ENCODE measurements at regions not wholly inside any gene's neighbourhood (a gene's known extent, or its start where the extent isn't known, plus 50 kb on each side); places are given as distances from the start of the nearest gene placed in this dataset.

- DNase-seq (ENCODE audit: low read depth, low spot score) = no peak
- POLR2A ChIA-PET = no interaction called here
- H3K27ac ChIP-seq (ENCODE audit: low read length) = no peak overlapping the region
- no peaks in the 10 kb centered on the region for H3K27me3 ChIP-seq (ENCODE audit: control insufficient read depth, insufficient read depth, low read length)
- no peak overlapping the region for H3K4me3 ChIP-seq (ENCODE audit: low read depth in 2 of 2, low read length in 2 of 2)
- intact Hi-C loops (cut with micrococcal nuclease; ENCODE audit: unreplicated experiment) = no loop called here
- H3K9me3 ChIP-seq (ENCODE audit: control insufficient read depth, insufficient read depth, low read depth, low read length) = no peaks in the 10 kb centered on the region
- CTCF ChIA-PET = no interaction called here
- no peaks in the 10 kb centered on the region for H3K36me3 ChIP-seq (ENCODE audit: control insufficient read depth, insufficient read depth, low read length)
- no peak for TF ChIP-seq POLR2AphosphoS5 (IDR thresholded peaks at IDR 0.05; ENCODE audit: low read depth, low read length)
- TF ChIP-seq TCF7L2 (IDR thresholded peaks at IDR 0.05; ENCODE audit: low read depth, low read length) = no peak
- no peak for TF ChIP-seq REST (IDR thresholded peaks at IDR 0.05; ENCODE audit: insufficient read depth in 1 of 2, low read depth in 2 of 2, low read length in 1 of 2)
- TF ChIP-seq SIN3A (IDR thresholded peaks at IDR 0.05; ENCODE audit: borderline replicate concordance, insufficient read depth, low read depth, low read length) = no peak
- TF ChIP-seq CTCF (IDR thresholded peaks at IDR 0.05) = no peak
- no TSS peak for BruUV-seq (replicated peaks)
- no peaks in the 10 kb centered on the region for H3K4me1 ChIP-seq (ENCODE audit: control insufficient read depth, insufficient read depth, low read length)
- ATAC-seq = no peak
- in situ Hi-C loops (cut with HindIII; ENCODE audit: low pct_unique_long_range_greater_than_20kb, low sequenced_read_pairs) = no loop called here
These were observed 359.8 kb downstream of the ATP23 start for GRCh38 chr12:58301038-58301729.

- H3K27ac ChIP-seq (ENCODE audit: low read length) = no peak overlapping the region
- ATAC-seq = no peak
- CTCF ChIA-PET = no interaction called here
These were observed 360.4 kb downstream of the ATP23 start for GRCh38 chr12:58301730-58302122.

More at GRCh38 chr12:58301730-58302122, 360.4 kb downstream of the ATP23 start:
- BruUV-seq (replicated peaks) = no TSS peak
- Histone ChIP-seq H3K4me1 (ENCODE audit: control insufficient read depth, insufficient read depth, low read length) (no peaks in the 10 kb centered on the region), H3K9me3 (ENCODE audit: control insufficient read depth, insufficient read depth, low read depth, low read length) (no peaks in the 10 kb centered on the region), H3K4me3 (ENCODE audit: low read depth in 2 of 2, low read length in 2 of 2) (no peak overlapping the region), H3K36me3 (ENCODE audit: control insufficient read depth, insufficient read depth, low read length) (no peaks in the 10 kb centered on the region), H3K27me3 (ENCODE audit: control insufficient read depth, insufficient read depth, low read length) (no peaks in the 10 kb centered on the region)
- POLR2A ChIA-PET = no interaction called here
- intact Hi-C loops (cut with micrococcal nuclease; ENCODE audit: unreplicated experiment) = no loop called here
- TF ChIP-seq CTCF (IDR thresholded peaks at IDR 0.05) = no peak
- no peak for TF ChIP-seq REST (IDR thresholded peaks at IDR 0.05; ENCODE audit: insufficient read depth in 1 of 2, low read depth in 2 of 2, low read length in 1 of 2)
- TF ChIP-seq TCF7L2 (IDR thresholded peaks at IDR 0.05; ENCODE audit: low read depth, low read length) = no peak
- no peak for TF ChIP-seq POLR2AphosphoS5 (IDR thresholded peaks at IDR 0.05; ENCODE audit: low read depth, low read length)
- no peak for TF ChIP-seq SIN3A (IDR thresholded peaks at IDR 0.05; ENCODE audit: borderline replicate concordance, insufficient read depth, low read depth, low read length)
- no peak for DNase-seq (ENCODE audit: low read depth, low spot score)
- in situ Hi-C loops (cut with HindIII; ENCODE audit: low pct_unique_long_range_greater_than_20kb, low sequenced_read_pairs) = no loop called here

Measured in Panc1 (cell line).